ENCODE measurements at regions not wholly inside any gene's neighbourhood (a gene's known extent, or its start where the extent isn't known, plus 50 kb on each side); places are given as distances from the start of the nearest gene placed in this dataset.

DNA sequence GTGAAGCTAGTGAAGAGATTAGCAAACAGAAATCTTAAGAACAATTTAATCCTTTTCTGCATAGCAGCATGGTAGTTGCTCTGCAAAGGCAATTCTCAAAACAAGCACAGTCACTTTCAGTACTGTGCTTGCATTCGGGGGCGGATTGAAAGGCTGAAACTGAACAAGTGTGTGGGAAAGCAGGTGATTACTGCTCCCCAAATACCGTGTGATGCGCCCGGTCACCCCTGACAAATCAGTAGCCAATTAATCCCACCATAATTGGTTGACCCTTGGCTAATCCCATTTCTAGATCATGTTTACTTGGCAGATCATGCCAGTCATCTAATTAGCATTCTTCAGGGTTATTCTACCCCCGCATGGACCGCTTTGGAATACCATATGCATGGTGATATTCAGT lies 76.5 kb upstream of the ADRB1 start:
- DNase-seq (ENCODE audit: low read depth in 2 of 2): no peak
- H3K4me3 ChIP-seq (replicated peaks in 1 of 2; ENCODE audit: low read depth in 2 of 2, low read length in 2 of 2): no peak overlapping the region
- TF ChIP-seq, protein P1, sequence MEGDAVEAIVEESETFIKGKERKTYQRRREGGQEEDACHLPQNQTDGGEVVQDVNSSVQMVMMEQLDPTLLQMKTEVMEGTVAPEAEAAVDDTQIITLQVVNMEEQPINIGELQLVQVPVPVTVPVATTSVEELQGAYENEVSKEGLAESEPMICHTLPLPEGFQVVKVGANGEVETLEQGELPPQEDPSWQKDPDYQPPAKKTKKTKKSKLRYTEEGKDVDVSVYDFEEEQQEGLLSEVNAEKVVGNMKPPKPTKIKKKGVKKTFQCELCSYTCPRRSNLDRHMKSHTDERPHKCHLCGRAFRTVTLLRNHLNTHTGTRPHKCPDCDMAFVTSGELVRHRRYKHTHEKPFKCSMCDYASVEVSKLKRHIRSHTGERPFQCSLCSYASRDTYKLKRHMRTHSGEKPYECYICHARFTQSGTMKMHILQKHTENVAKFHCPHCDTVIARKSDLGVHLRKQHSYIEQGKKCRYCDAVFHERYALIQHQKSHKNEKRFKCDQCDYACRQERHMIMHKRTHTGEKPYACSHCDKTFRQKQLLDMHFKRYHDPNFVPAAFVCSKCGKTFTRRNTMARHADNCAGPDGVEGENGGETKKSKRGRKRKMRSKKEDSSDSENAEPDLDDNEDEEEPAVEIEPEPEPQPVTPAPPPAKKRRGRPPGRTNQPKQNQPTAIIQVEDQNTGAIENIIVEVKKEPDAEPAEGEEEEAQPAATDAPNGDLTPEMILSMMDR (IDR thresholded peaks at IDR 0.05; ENCODE audit: low read depth, low read length): no peak

DNA sequence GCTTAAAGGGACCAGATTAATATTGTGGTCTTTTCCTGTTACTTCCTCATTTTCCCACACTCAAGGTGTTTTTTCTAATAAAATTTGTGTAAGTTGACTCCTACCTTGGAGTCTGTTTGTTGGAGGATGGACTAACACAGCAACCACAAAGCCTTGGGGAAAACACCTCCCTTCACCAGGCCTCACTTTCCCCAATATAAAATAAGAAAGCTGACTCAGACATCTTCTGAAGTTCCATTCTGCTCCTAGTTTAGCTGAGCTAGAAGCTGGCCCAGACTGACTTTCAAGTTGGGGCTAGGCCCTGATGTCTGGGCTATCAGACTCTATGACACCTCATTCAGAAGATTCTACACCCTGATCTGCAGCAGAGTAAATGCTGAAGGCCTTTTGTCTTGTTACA lies 73.0 kb upstream of the ADRB1 start:
- no peak for DNase-seq (ENCODE audit: low read depth in 2 of 2)
- TF ChIP-seq, protein P1 (IDR thresholded peaks at IDR 0.05; ENCODE audit: low read depth, low read length): no peak
- H3K4me3 ChIP-seq (replicated peaks in 1 of 2; ENCODE audit: low read depth in 2 of 2, low read length in 2 of 2): no peak overlapping the region

DNA sequence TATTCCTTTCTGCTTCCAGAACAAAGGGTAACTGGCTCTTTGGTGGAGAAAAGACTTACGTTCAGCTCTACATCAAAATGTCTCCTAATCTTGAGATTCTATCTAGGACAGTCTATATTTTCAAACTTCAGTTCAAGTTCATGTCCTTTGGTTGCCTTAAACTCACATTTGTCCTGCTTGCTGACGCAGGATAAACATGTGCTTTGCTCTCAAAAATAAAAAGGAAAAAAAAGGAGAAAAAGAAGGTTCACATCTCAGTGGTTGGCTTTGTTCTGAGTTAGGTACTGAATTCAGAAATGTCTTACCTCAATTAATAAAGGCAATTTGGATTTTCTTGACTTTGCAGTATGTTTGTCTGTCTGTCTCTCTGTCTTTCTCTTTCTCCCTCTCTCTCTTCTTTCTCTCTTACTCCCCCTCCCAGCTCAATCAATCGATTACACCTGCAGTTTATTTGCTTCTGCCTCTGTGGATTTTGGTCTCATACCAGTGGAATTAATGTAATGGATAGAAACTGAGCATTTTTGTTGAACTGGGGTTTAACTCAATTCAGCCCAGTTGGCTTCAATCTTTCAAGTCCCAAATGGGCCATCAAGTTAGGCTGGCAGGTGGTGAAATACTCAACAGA lies 72.2 kb upstream of the ADRB1 start:
- TF ChIP-seq, protein P1 (IDR thresholded peaks at IDR 0.05; ENCODE audit: low read depth, low read length): no peak
- no peak for DNase-seq (ENCODE audit: low read depth in 2 of 2)
- no peak overlapping the region for H3K4me3 ChIP-seq (replicated peaks in 1 of 2; ENCODE audit: low read depth in 2 of 2, low read length in 2 of 2)

DNA sequence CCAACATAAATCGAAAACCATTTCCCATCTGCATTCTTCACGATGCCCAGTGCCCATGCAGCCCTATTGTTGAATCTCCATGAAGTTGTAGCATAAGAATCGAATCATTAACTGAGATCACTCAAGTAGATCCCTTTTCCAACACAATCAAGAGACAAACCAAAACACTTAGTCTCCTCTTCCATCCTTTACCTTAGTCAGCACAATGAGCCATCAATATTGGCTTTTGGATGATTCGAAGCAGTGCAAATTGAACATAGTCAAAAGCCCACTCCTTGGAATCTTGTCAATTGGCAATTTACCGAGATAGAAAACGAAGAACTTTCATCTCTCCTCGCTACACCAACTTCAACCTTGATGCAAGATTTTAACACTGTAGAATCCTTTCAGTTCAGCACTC lies 66.5 kb upstream of the ADRB1 start:
- DNase-seq (ENCODE audit: low read depth in 2 of 2): no peak
- TF ChIP-seq, protein P1 (IDR thresholded peaks at IDR 0.05; ENCODE audit: low read depth, low read length): no peak
- no peak overlapping the region for H3K4me3 ChIP-seq (replicated peaks in 1 of 2; ENCODE audit: low read depth in 2 of 2, low read length in 2 of 2)

DNA sequence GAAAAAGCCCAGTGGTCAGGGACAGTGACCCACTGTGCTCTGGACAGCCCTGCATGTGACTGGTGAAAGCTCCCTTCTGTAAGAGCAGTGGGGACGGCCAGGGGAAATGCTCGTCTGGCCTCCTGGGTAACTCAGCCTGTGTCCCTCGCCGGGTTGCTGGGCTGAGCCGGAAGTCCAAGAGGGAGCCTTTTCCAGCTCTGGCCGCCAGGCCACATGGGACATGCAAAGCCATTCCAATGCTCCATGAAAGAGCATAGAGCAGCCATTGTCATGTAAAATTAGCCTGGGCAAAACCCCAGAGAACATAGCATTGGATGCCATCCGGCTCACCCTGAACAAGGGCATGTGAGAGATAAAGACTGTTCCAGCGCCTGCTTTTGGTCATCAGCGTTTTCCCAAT lies 64.9 kb upstream of the ADRB1 start:
- H3K4me3 ChIP-seq (replicated peaks in 1 of 2; ENCODE audit: low read depth in 2 of 2, low read length in 2 of 2): no peak overlapping the region
- TF ChIP-seq, protein P1 (IDR thresholded peaks at IDR 0.05; ENCODE audit: low read depth, low read length): no peak

DNA sequence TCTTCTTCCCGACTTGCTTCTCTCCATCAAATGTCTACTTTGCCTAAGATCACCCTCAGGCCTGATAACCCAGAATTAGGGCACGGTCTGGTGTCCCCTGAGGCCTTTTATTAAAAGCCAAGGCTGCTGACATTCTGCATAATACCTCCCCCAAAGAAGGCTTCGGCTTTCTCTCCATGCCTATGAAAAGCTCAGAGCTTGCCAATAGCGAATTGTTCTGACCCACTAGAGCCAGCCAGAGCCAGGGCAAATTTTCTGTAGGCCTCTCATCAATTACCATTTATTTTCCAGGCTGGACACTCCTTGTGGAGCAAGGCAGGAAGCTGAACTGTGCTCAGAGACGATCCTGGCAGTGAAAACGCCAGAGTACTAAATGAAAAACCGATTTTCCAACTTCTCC lies 64.3 kb upstream of the ADRB1 start:
- DNase-seq (ENCODE audit: low read depth in 2 of 2): no peak

More for the DNA sequence above, 64.9 kb upstream of the ADRB1 start:
- no peak for DNase-seq (ENCODE audit: low read depth in 2 of 2)

More for the DNA sequence above, 64.3 kb upstream of the ADRB1 start:
- H3K4me3 ChIP-seq (replicated peaks in 1 of 2; ENCODE audit: low read depth in 2 of 2, low read length in 2 of 2): no peak overlapping the region
- TF ChIP-seq, protein P1 (IDR thresholded peaks at IDR 0.05; ENCODE audit: low read depth, low read length): no peak
